ENCODE measurements at regions not wholly inside any gene's neighbourhood (a gene's known extent, or its start where the extent isn't known, plus 50 kb on each side); places are given as distances from the start of the nearest gene placed in this dataset.

- no peak for TF ChIP-seq CTCF (IDR thresholded peaks at IDR 0.05; ENCODE audit: unreplicated experiment)
- peaks cover 4% of the 10 kb centered on the region for H3K27me3 Mint-ChIP-seq (ENCODE audit: low read depth)
- DNase-seq (ENCODE audit: low spot score in 2 of 2, unreplicated experiment in 2 of 2), result no peak
- H3K4me1 Mint-ChIP-seq, result peaks cover 51% of the 10 kb centered on the region
- H3K9me3 Mint-ChIP-seq, result no peaks in the 10 kb centered on the region
- no peak overlapping the region for H3K4me3 Mint-ChIP-seq
- H3K36me3 Mint-ChIP-seq, result no peaks in the 10 kb centered on the region
- no peak overlapping the region for H3K27ac Mint-ChIP-seq
These were observed 281.0 kb downstream of the TSHZ3 start for GRCh38 chr19:31068268-31068667.

- Mint-ChIP-seq H3K27me3 (ENCODE audit: low read depth) (peaks cover 5% of the 10 kb centered on the region), H3K4me3 (no peak overlapping the region), H3K36me3 (no peaks in the 10 kb centered on the region), H3K27ac (no peak overlapping the region), H3K9me3 (no peaks in the 10 kb centered on the region), H3K4me1 (peaks cover 34% of the 10 kb centered on the region)
- DNase-seq (ENCODE audit: low spot score in 2 of 2, unreplicated experiment in 2 of 2), result no peak
- TF ChIP-seq CTCF (IDR thresholded peaks at IDR 0.05; ENCODE audit: unreplicated experiment), result no peak
These were observed 282.9 kb downstream of the TSHZ3 start for GRCh38 chr19:31066385-31066784.

GRCh38 chr19:31064491-31064890, 284.7 kb downstream of the TSHZ3 start:
- H3K4me1 Mint-ChIP-seq, result peaks cover 24% of the 10 kb centered on the region
- no peak for TF ChIP-seq CTCF (IDR thresholded peaks at IDR 0.05; ENCODE audit: unreplicated experiment)
- no peak for DNase-seq (ENCODE audit: low spot score in 2 of 2, unreplicated experiment in 2 of 2)
- H3K4me3 Mint-ChIP-seq, result no peak overlapping the region
- H3K9me3 Mint-ChIP-seq, result peaks cover 13% of the 10 kb centered on the region
- peaks cover 1% of the 10 kb centered on the region for H3K27me3 Mint-ChIP-seq (ENCODE audit: low read depth)
- no peaks in the 10 kb centered on the region for H3K36me3 Mint-ChIP-seq
- H3K27ac Mint-ChIP-seq, result no peak overlapping the region

GRCh38 chr19:31058676-31059340, 290.4 kb downstream of the TSHZ3 start:
- TF ChIP-seq CTCF (IDR thresholded peaks at IDR 0.05; ENCODE audit: unreplicated experiment), result no peak
- peaks cover 13% of the 10 kb centered on the region for H3K9me3 Mint-ChIP-seq
- no peak overlapping the region for H3K27ac Mint-ChIP-seq
- peaks cover 1% of the 10 kb centered on the region for H3K27me3 Mint-ChIP-seq (ENCODE audit: low read depth)
- H3K4me1 Mint-ChIP-seq, result no peaks in the 10 kb centered on the region
- no peak overlapping the region for H3K4me3 Mint-ChIP-seq
- DNase-seq (ENCODE audit: low spot score in 2 of 2, unreplicated experiment in 2 of 2), result no peak
- no peaks in the 10 kb centered on the region for H3K36me3 Mint-ChIP-seq

- Mint-ChIP-seq H3K4me1 (no peaks in the 10 kb centered on the region), H3K27me3 (ENCODE audit: low read depth) (peaks cover 5% of the 10 kb centered on the region), H3K4me3 (no peak overlapping the region), H3K27ac (no peak overlapping the region), H3K9me3 (peaks cover 13% of the 10 kb centered on the region), H3K36me3 (no peaks in the 10 kb centered on the region)
- DNase-seq (ENCODE audit: low spot score in 2 of 2, unreplicated experiment in 2 of 2), result no peak
- TF ChIP-seq CTCF (IDR thresholded peaks at IDR 0.05; ENCODE audit: unreplicated experiment), result no peak
These were observed 291.8 kb downstream of the TSHZ3 start for GRCh38 chr19:31057476-31057875.

- H3K4me3 Mint-ChIP-seq, result no peak overlapping the region
- no peaks in the 10 kb centered on the region for H3K4me1 Mint-ChIP-seq
- no peak overlapping the region for H3K27ac Mint-ChIP-seq
- peaks cover 4% of the 10 kb centered on the region for H3K9me3 Mint-ChIP-seq
- peaks cover 5% of the 10 kb centered on the region for H3K27me3 Mint-ChIP-seq (ENCODE audit: low read depth)
- no peak for DNase-seq (ENCODE audit: low spot score in 2 of 2, unreplicated experiment in 2 of 2)
- no peak for TF ChIP-seq CTCF (IDR thresholded peaks at IDR 0.05; ENCODE audit: unreplicated experiment)
- no peaks in the 10 kb centered on the region for H3K36me3 Mint-ChIP-seq
These were observed 293.8 kb downstream of the TSHZ3 start for GRCh38 chr19:31055454-31055853.

Measured in mesothelial cell of epicardium (in vitro differentiated cells).